ENCODE measurements at regions not wholly inside any gene's neighbourhood (a gene's known extent, or its start where the extent isn't known, plus 50 kb on each side); places are given as distances from the start of the nearest gene placed in this dataset.

DNA sequence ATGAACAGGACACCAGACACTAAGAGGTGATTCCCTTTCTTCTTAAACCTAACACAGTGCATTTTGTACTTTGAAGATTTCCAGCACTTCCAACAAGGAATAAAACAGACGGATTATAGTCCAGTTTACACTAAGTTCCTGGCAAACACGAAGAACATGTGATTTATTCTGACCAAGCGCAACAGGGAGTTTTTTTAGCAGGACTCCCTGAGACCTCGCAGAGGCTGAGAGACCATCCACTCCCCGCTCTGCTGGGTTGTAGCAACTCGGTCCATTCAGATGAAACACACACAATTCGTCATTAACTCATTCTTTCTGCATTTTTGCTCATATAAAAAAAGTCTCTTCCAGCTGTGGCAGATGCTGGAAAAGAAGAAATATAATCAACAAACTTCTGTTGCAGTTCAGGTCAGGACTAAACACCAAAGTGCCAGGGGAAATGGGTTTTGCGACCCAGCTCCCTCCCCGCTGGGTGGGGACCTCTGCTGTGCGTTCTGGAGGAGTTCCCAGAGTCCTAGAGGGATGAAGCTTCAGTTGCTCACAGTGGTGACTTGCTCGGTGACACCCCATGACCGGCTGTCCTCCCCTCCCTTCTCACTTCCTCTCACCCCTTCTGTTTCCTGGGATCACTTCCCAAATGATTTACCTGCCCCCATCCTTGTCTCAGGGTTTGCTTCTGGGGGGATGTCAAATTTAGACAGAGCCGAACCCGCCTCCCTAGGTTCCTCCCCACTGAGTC, 52.5 kb downstream of the KCNF1 start:
- Histone ChIP-seq H3K27me3 (ENCODE audit: control insufficient read depth in 1 of 2, insufficient read depth in 2 of 2, low read length in 2 of 2) (no peaks in the 10 kb centered on the region), H3K4me1 (ENCODE audit: insufficient read depth, low read length) (peaks cover 16% of the 10 kb centered on the region), H3K9ac (ENCODE audit: low read length) (no peak overlapping the region), H3K9me3 (ENCODE audit: low read length) (no peaks in the 10 kb centered on the region), H3K4me3 (ENCODE audit: low read depth in 1 of 2, low read length in 2 of 2) (no peak overlapping the region), H3K36me3 (ENCODE audit: insufficient read depth, low read length) (no peaks in the 10 kb centered on the region), H3K27ac (ENCODE audit: low read depth, low read length) (no peak overlapping the region)

DNA sequence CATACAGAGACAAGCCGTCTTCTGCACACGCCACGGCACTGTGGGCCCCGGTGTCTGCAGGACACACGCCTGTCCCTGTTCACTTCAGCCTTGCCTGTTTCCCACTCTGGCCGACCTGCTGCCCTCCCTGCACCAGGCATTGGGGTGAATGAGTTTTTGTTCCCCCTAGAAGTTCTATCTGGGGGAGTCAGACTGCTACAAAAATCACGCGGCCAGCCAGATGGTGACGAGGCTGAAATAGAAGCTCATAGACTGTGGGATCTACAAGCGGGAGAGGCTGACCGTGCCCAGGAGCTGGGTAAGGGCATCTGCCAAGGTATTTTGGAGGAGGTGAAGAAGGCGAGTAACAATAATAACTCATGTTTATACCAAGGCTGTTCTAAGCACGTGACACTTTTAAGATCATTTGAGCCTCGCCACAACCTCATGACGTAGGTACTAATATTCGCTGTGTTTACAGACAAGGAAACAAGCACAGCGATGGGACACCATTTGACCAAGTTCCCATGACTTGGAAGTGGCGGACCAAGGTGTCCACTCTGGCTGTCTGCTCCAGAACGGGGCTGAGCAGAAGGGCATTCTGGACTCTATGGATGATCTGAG, 53.6 kb downstream of the KCNF1 start:
- no peaks in the 10 kb centered on the region for H3K27me3 ChIP-seq (ENCODE audit: control insufficient read depth in 1 of 2, insufficient read depth in 2 of 2, low read length in 2 of 2)
- H3K4me1 ChIP-seq (ENCODE audit: insufficient read depth, low read length): peaks cover 16% of the 10 kb centered on the region
- H3K9ac ChIP-seq (ENCODE audit: low read length): no peak overlapping the region
- H3K4me3 ChIP-seq (ENCODE audit: low read depth in 1 of 2, low read length in 2 of 2): no peak overlapping the region
- no peaks in the 10 kb centered on the region for H3K36me3 ChIP-seq (ENCODE audit: insufficient read depth, low read length)
- no peak overlapping the region for H3K27ac ChIP-seq (ENCODE audit: low read depth, low read length)
- H3K9me3 ChIP-seq (ENCODE audit: low read length): no peaks in the 10 kb centered on the region

DNA sequence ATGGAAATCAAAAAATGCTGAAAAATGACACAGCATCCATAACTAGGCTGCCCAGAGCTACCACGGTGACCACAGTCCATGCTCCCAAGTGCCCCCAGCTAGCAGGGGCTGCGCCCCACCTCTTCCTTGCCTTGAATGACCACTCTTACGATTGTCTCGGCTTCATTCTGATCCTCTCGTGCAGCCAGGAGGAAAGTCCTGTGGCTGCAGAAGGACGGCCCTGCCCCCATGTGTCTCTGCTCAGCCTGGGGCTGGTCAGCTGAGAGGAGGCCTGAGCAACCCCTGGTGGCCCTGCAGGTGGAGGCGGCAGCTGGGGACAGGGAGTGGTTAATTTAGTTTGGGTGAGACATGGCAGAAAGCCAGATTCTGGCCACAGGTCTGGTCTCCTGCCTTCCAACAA, 54.3 kb downstream of the KCNF1 start:
- Histone ChIP-seq H3K27me3 (ENCODE audit: control insufficient read depth in 1 of 2, insufficient read depth in 2 of 2, low read length in 2 of 2) (no peaks in the 10 kb centered on the region), H3K4me3 (ENCODE audit: low read depth in 1 of 2, low read length in 2 of 2) (no peak overlapping the region), H3K9me3 (ENCODE audit: low read length) (no peaks in the 10 kb centered on the region), H3K36me3 (ENCODE audit: insufficient read depth, low read length) (no peaks in the 10 kb centered on the region), H3K4me1 (ENCODE audit: insufficient read depth, low read length) (peaks cover 16% of the 10 kb centered on the region), H3K9ac (ENCODE audit: low read length) (no peak overlapping the region), H3K27ac (ENCODE audit: low read depth, low read length) (no peak overlapping the region)

DNA sequence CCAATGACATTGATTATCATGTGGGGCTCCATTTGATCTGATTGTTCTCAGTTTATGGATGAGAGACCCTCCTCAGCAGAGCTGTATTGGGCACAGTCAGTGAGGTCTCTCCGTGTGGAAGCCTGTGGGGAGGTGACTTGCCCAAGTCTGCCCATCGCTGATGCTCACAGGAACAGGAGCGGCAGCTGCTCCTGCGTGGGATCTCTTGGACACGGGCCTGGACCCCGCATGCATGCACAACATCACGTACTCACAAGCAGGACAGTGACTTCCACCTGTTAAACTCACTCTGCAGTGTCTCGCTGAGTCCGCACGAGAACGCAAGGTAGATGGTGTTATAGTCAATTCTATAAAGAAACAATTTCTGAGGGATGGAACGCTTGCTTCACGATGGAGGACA, 55.0 kb downstream of the KCNF1 start:
- Histone ChIP-seq H3K27me3 (ENCODE audit: control insufficient read depth in 1 of 2, insufficient read depth in 2 of 2, low read length in 2 of 2) (no peaks in the 10 kb centered on the region), H3K27ac (ENCODE audit: low read depth, low read length) (no peak overlapping the region), H3K9me3 (ENCODE audit: low read length) (no peaks in the 10 kb centered on the region), H3K36me3 (ENCODE audit: insufficient read depth, low read length) (no peaks in the 10 kb centered on the region), H3K4me3 (ENCODE audit: low read depth in 1 of 2, low read length in 2 of 2) (no peak overlapping the region), H3K9ac (ENCODE audit: low read length) (no peak overlapping the region), H3K4me1 (ENCODE audit: insufficient read depth, low read length) (peaks cover 16% of the 10 kb centered on the region)

DNA sequence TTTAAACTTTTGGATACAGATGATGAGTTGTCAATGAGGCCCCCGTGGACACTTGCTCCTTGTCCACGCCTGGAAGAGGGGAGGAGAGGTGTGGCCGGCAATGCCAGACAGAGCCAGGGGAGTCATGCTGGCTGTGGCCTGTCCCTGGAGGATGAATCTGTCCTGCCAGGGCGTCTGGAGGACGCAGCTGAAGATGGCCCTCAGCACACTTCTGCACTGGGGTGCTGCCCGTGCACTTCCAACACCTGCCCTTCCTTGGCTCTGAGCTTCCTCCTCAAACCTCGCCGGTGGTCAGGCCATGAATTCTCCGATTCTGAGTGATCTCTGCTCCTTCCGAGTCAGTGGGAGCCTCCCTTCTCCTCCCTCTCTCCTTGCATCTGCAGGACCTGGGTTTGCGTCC, 56.4 kb downstream of the KCNF1 start:
- H3K27ac ChIP-seq (ENCODE audit: low read depth, low read length): no peak overlapping the region
- no peak overlapping the region for H3K4me3 ChIP-seq (ENCODE audit: low read depth in 1 of 2, low read length in 2 of 2)
- no peaks in the 10 kb centered on the region for H3K36me3 ChIP-seq (ENCODE audit: insufficient read depth, low read length)
- no peaks in the 10 kb centered on the region for H3K9me3 ChIP-seq (ENCODE audit: low read length)
- no peaks in the 10 kb centered on the region for H3K27me3 ChIP-seq (ENCODE audit: control insufficient read depth in 1 of 2, insufficient read depth in 2 of 2, low read length in 2 of 2)
- H3K9ac ChIP-seq (ENCODE audit: low read length): no peak overlapping the region
- peaks cover 14% of the 10 kb centered on the region for H3K4me1 ChIP-seq (ENCODE audit: insufficient read depth, low read length)

DNA sequence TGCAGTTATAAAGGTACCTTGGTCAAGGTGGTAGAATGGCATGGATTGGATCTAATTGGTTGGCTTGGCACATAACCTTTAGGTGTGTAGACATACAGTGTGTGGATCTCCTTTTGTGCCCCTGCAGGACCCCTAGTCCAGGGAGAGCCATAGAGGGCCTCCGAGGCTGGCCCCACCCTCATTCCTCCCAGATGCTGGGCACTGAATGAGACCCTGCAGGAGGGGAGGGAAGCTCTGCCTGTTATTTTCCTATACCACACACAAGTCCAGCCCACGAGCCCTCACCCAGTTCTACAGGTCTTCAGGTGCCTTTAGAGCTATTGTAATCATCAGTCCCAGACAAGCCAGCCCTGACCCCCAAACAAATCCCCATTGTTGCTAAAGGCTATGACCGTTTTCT, 58.9 kb downstream of the KCNF1 start:
- no peak overlapping the region for H3K9ac ChIP-seq (ENCODE audit: low read length)

DNA sequence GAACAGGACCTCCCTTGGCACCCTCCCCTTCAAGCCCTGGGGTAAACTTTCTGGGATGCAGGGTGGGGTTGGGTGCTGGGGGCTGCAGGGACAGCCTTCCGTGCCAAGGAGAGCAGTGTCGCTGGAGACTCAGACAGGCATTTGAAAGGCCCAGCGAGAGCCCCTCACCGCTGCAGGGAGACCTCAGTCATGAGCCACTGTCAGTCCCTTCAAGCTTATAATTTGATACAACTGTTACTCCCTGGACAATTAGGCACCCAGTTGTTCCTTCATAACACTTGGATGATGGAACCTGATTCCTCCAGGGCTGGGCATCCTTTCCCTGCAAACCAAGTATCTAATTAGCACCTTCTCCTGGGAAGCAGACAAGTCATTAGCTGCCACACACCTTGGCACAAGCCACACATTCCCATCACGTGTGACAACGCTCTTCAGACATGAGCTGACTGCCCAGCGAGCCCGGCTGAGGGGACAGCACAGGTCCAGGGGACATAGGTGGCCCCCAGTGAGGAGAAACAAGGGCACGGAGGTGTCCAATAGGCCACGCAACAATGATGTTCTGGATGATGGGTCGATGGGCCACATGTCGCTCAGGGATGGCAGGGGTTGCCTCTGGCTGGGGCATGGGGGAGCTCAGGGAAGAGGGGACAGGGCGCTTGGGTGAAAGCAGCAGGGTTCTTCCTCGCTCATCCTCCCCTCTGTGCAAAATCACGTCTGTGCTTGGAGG, 59.6 kb downstream of the KCNF1 start:
- H3K9ac ChIP-seq (ENCODE audit: low read length): no peak overlapping the region
- no peaks in the 10 kb centered on the region for H3K27me3 ChIP-seq (ENCODE audit: control insufficient read depth in 1 of 2, insufficient read depth in 2 of 2, low read length in 2 of 2)
- no peaks in the 10 kb centered on the region for H3K36me3 ChIP-seq (ENCODE audit: insufficient read depth, low read length)
- no peak overlapping the region for H3K27ac ChIP-seq (ENCODE audit: low read depth, low read length)
- no peaks in the 10 kb centered on the region for H3K4me1 ChIP-seq (ENCODE audit: insufficient read depth, low read length)
- H3K9me3 ChIP-seq (ENCODE audit: low read length): no peaks in the 10 kb centered on the region
- no peak overlapping the region for H3K4me3 ChIP-seq (ENCODE audit: low read depth in 1 of 2, low read length in 2 of 2)

More for the DNA sequence above, 58.9 kb downstream of the KCNF1 start:
- no peak overlapping the region for H3K27ac ChIP-seq (ENCODE audit: low read depth, low read length)
- H3K36me3 ChIP-seq (ENCODE audit: insufficient read depth, low read length): no peaks in the 10 kb centered on the region
- H3K4me3 ChIP-seq (ENCODE audit: low read depth in 1 of 2, low read length in 2 of 2): no peak overlapping the region
- no peaks in the 10 kb centered on the region for H3K4me1 ChIP-seq (ENCODE audit: insufficient read depth, low read length)
- no peaks in the 10 kb centered on the region for H3K9me3 ChIP-seq (ENCODE audit: low read length)
- no peaks in the 10 kb centered on the region for H3K27me3 ChIP-seq (ENCODE audit: control insufficient read depth in 1 of 2, insufficient read depth in 2 of 2, low read length in 2 of 2)

DNA sequence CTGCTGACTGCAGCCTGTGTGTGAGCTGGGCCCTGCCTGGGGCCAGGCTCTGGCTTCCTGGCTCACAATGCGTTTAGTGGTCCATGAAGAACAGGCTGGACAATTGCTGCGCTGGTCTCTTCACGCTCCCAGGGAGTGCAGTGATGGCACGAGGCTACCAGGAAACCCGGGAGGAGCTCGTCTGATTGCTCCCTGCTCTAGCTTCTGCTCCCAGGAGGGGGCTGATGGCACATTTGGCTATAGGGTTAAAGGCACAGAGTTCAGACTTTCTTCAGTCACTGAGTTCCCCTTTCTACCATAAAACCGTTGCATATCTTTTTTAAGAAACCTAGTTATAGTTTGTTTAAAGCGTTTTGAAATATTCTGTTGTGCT, 60.1 kb downstream of the KCNF1 start:
- H3K36me3 ChIP-seq (ENCODE audit: insufficient read depth, low read length): no peaks in the 10 kb centered on the region
- H3K9ac ChIP-seq (ENCODE audit: low read length): no peak overlapping the region
- H3K27me3 ChIP-seq (ENCODE audit: control insufficient read depth in 1 of 2, insufficient read depth in 2 of 2, low read length in 2 of 2): no peaks in the 10 kb centered on the region
- no peaks in the 10 kb centered on the region for H3K9me3 ChIP-seq (ENCODE audit: low read length)
- H3K27ac ChIP-seq (ENCODE audit: low read depth, low read length): no peak overlapping the region
- no peak overlapping the region for H3K4me3 ChIP-seq (ENCODE audit: low read depth in 1 of 2, low read length in 2 of 2)
- H3K4me1 ChIP-seq (ENCODE audit: insufficient read depth, low read length): no peaks in the 10 kb centered on the region

DNA sequence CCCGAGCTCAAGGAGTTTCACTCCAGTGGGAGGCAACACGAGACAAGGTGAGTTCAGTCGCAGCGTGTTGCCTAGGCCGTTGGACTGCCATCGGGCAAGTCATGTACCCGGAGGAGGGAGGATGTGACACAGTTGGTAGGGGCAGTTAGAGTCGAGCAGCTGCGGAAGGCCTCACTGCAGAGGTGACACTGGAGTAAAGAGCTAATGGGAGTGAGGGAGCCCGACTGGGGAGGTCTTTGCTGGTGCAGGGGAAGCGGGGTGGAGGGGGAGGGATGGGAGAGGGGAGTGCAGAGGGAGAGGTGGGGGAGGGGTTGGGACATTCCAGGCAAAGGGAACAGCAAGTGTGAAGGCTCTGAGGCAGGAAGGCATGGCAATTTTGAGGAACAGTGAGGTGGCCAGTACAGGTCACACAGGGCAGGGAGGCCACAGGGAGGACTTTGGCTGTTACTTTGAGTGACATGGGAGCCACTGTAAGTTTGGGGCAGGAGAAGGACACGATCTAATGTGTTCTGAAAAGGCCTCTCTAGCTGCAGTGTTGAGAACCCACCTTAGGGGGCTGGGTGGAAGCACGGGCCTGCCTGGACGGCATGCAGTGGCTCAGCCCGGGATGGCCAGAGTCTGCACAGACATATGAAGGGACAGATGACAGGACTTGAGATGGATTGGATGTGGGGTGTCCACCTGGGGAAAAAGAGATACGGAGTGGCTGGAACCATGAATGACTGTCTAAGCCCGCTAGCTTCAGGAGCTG, 61.1 kb downstream of the KCNF1 start:
- no peaks in the 10 kb centered on the region for H3K36me3 ChIP-seq (ENCODE audit: insufficient read depth, low read length)
- H3K4me1 ChIP-seq (ENCODE audit: insufficient read depth, low read length): no peaks in the 10 kb centered on the region
- H3K9ac ChIP-seq (ENCODE audit: low read length): no peak overlapping the region
- H3K4me3 ChIP-seq (ENCODE audit: low read depth in 1 of 2, low read length in 2 of 2): no peak overlapping the region
- no peak overlapping the region for H3K27ac ChIP-seq (ENCODE audit: low read depth, low read length)
- no peaks in the 10 kb centered on the region for H3K9me3 ChIP-seq (ENCODE audit: low read length)
- no peaks in the 10 kb centered on the region for H3K27me3 ChIP-seq (ENCODE audit: control insufficient read depth in 1 of 2, insufficient read depth in 2 of 2, low read length in 2 of 2)

DNA sequence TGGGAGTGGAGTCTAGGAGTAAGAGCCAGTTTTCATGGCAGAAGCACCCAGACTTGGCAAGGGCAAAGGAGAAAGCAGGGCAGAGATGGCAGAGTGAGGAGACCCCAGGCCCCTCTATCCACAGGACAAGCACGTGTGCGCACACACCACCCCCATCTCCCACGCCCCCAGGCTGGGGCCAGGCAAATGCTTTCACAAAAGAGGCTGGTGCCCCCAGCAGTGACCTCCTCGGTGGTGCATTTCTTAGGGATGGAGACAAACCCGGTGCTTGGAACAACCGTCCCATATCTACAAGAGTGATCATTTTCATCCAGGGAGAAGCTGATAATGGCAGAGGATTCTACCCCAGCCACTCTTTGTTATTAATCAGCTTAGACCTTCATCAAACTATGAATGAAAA, 62.0 kb downstream of the KCNF1 start:
- H3K9me3 ChIP-seq (ENCODE audit: low read length): no peaks in the 10 kb centered on the region
- no peak overlapping the region for H3K27ac ChIP-seq (ENCODE audit: low read depth, low read length)
- no peaks in the 10 kb centered on the region for H3K4me1 ChIP-seq (ENCODE audit: insufficient read depth, low read length)
- H3K36me3 ChIP-seq (ENCODE audit: insufficient read depth, low read length): no peaks in the 10 kb centered on the region
- H3K27me3 ChIP-seq (ENCODE audit: control insufficient read depth in 1 of 2, insufficient read depth in 2 of 2, low read length in 2 of 2): no peaks in the 10 kb centered on the region
- H3K9ac ChIP-seq (ENCODE audit: low read length): no peak overlapping the region
- H3K4me3 ChIP-seq (ENCODE audit: low read depth in 1 of 2, low read length in 2 of 2): no peak overlapping the region

DNA sequence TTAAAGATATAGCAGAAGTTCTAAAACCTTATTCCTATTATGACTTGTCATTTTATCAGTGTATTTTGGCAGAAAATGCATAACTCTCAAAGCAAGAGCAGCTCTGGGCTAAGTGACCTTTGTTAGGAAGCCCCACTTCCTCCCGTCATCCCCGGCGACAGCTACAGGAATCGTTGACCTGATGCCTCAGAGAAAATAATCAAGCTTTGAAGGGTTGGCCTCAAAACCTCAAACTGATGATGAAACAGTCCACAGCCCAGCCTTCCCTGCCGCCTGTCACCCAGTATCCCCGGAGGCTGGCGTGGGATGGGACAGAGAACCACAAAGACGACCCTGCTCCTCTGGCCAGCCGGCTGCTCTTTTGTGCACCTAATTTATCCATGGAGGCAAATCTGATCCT, 65.3 kb downstream of the KCNF1 start:
- Histone ChIP-seq H3K27ac (ENCODE audit: low read depth, low read length) (no peak overlapping the region), H3K4me1 (ENCODE audit: insufficient read depth, low read length) (no peaks in the 10 kb centered on the region), H3K36me3 (ENCODE audit: insufficient read depth, low read length) (no peaks in the 10 kb centered on the region), H3K27me3 (ENCODE audit: control insufficient read depth in 1 of 2, insufficient read depth in 2 of 2, low read length in 2 of 2) (no peaks in the 10 kb centered on the region), H3K4me3 (ENCODE audit: low read depth in 1 of 2, low read length in 2 of 2) (no peak overlapping the region), H3K9ac (ENCODE audit: low read length) (no peak overlapping the region), H3K9me3 (ENCODE audit: low read length) (no peaks in the 10 kb centered on the region)

Data from muscle layer of colon (tissue), 2 donors.